ENCODE measurements at regions not wholly inside any gene's neighbourhood (a gene's known extent, or its start where the extent isn't known, plus 50 kb on each side); places are given as distances from the start of the nearest gene placed in this dataset.

- Histone ChIP-seq H3K4me3 (ENCODE audit: low read depth in 1 of 2, low read length in 2 of 2) (no peak overlapping the region), H3K4me2 (ENCODE audit: insufficient read depth, low read length) (no peak overlapping the region)
- no peak for ATAC-seq (ENCODE audit: insufficient read depth, low read depth)
These were observed 613.5 kb downstream of the SOX6 start for GRCh38 chr11:15742626-15743519.

GRCh38 chr11:15744693-15745092 lies 611.7 kb downstream of the SOX6 start:
- Histone ChIP-seq H3K27ac (ENCODE audit: low read length) (no peak overlapping the region), H3K36me3 (ENCODE audit: insufficient read depth, low read length) (no peaks in the 10 kb centered on the region), H3K9me3 (ENCODE audit: insufficient read depth, low read length, severe bottlenecking) (no peaks in the 10 kb centered on the region), H3K4me1 (ENCODE audit: insufficient read depth, low read length) (no peaks in the 10 kb centered on the region), H3K4me2 (ENCODE audit: insufficient read depth, low read length) (no peak overlapping the region), H3K9ac (ENCODE audit: low read depth, low read length) (no peak overlapping the region), H3K79me2 (ENCODE audit: insufficient read depth, low read length) (no peaks in the 10 kb centered on the region), H3K27me3 (ENCODE audit: insufficient read depth, low read length, poor library complexity) (peaks cover 16% of the 10 kb centered on the region), H3K4me3 (ENCODE audit: low read depth in 1 of 2, low read length in 2 of 2) (no peak overlapping the region), H4K20me1 (ENCODE audit: insufficient read depth, low read length) (no peaks in the 10 kb centered on the region), H2AFZ (ENCODE audit: low read depth, low read length) (no peak overlapping the region)
- no peak for TF ChIP-seq CTCF (IDR thresholded peaks at IDR 0.05; ENCODE audit: borderline replicate concordance, extremely low read depth, low read length, poor library complexity, severe bottlenecking)
- TF ChIP-seq EZH2 (IDR thresholded peaks at IDR 0.05; ENCODE audit: borderline replicate concordance, low read depth, low read length, severe bottlenecking) = no peak
- no peak for ATAC-seq (ENCODE audit: insufficient read depth, low read depth)
- DNase-seq = no peak

More at GRCh38 chr11:15742626-15743519, 613.5 kb downstream of the SOX6 start:
- H3K27ac ChIP-seq (ENCODE audit: low read length) = no peak overlapping the region
- H3K9me3 ChIP-seq (ENCODE audit: insufficient read depth, low read length, severe bottlenecking) = no peaks in the 10 kb centered on the region
- no peak overlapping the region for H3K9ac ChIP-seq (ENCODE audit: low read depth, low read length)
- H3K27me3 ChIP-seq (ENCODE audit: insufficient read depth, low read length, poor library complexity) = peaks cover 6% of the 10 kb centered on the region
- DNase-seq = no peak
- no peaks in the 10 kb centered on the region for H3K79me2 ChIP-seq (ENCODE audit: insufficient read depth, low read length)
- no peak overlapping the region for H2AFZ ChIP-seq (ENCODE audit: low read depth, low read length)
- TF ChIP-seq CTCF (IDR thresholded peaks at IDR 0.05; ENCODE audit: borderline replicate concordance, extremely low read depth, low read length, poor library complexity, severe bottlenecking) (no peak), EZH2 (IDR thresholded peaks at IDR 0.05; ENCODE audit: borderline replicate concordance, low read depth, low read length, severe bottlenecking) (no peak)
- no peaks in the 10 kb centered on the region for H3K4me1 ChIP-seq (ENCODE audit: insufficient read depth, low read length)
- H4K20me1 ChIP-seq (ENCODE audit: insufficient read depth, low read length) = no peaks in the 10 kb centered on the region
- no peaks in the 10 kb centered on the region for H3K36me3 ChIP-seq (ENCODE audit: insufficient read depth, low read length)

- no peaks in the 10 kb centered on the region for H3K4me1 ChIP-seq (ENCODE audit: insufficient read depth, low read length)
- no peaks in the 10 kb centered on the region for H3K9me3 ChIP-seq (ENCODE audit: insufficient read depth, low read length, severe bottlenecking)
- H3K4me2 ChIP-seq (ENCODE audit: insufficient read depth, low read length) = no peak overlapping the region
- H4K20me1 ChIP-seq (ENCODE audit: insufficient read depth, low read length) = no peaks in the 10 kb centered on the region
- H3K27me3 ChIP-seq (ENCODE audit: insufficient read depth, low read length, poor library complexity) = peaks cover 15% of the 10 kb centered on the region
- no peak for ATAC-seq (ENCODE audit: insufficient read depth, low read depth)
- no peak overlapping the region for H3K4me3 ChIP-seq (ENCODE audit: low read depth in 1 of 2, low read length in 2 of 2)
- no peak overlapping the region for H3K9ac ChIP-seq (ENCODE audit: low read depth, low read length)
- no peak for DNase-seq
- no peak overlapping the region for H2AFZ ChIP-seq (ENCODE audit: low read depth, low read length)
- H3K27ac ChIP-seq (ENCODE audit: low read length) = no peak overlapping the region
- H3K36me3 ChIP-seq (ENCODE audit: insufficient read depth, low read length) = no peaks in the 10 kb centered on the region
- H3K79me2 ChIP-seq (ENCODE audit: insufficient read depth, low read length) = no peaks in the 10 kb centered on the region
- TF ChIP-seq CTCF (IDR thresholded peaks at IDR 0.05; ENCODE audit: borderline replicate concordance, extremely low read depth, low read length, poor library complexity, severe bottlenecking) = no peak
- no peak for TF ChIP-seq EZH2 (IDR thresholded peaks at IDR 0.05; ENCODE audit: borderline replicate concordance, low read depth, low read length, severe bottlenecking)
These were observed 611.1 kb downstream of the SOX6 start for GRCh38 chr11:15745266-15745665.
